Upper lobe of left lung (tissue), 6 donors: ENCODE measurements at regions not wholly inside any gene's neighbourhood (a gene's known extent, or its start where the extent isn't known, plus 50 kb on each side); places are given as distances from the start of the nearest gene placed in this dataset.

ENCODE experiments used
- ATAC-seq, 2 donors: fragments of 200-7000 bp; cut with Tn5 transposase; one replicate each; pipeline ENCODE4 v1.9.1; 2022; ENCODE audit warnings: mild to moderate bottlenecking in 2 of 2, moderate library complexity in 2 of 2; ENCODE audit not compliant: low FRiP score in 2 of 2
- DNase-seq, 2 donors: peaks; one replicate each; pipeline ENCODE4 v3.0.0-alpha.2; 2019 to 2020
- H3K27ac ChIP-seq, 4 donors: fragments of 200-600 bp; sonication (generic); one replicate each; pipeline ENCODE4 v1.5.1; 2016 to 2019
- H3K27me3 ChIP-seq, 4 donors: fragments of 200-600 bp; sonication (generic); one replicate each; pipeline ENCODE4 v1.5.1; 2017 to 2019
- H3K36me3 ChIP-seq, 4 donors: fragments of 200-600 bp; sonication (generic); one replicate each; pipeline ENCODE4 v1.5.1; 2016 to 2019
- H3K4me1 ChIP-seq, 4 donors: fragments of 200-600 bp; sonication (generic); one replicate each; pipeline ENCODE4 v1.5.1; 2018 to 2019
- H3K4me3 ChIP-seq, 4 donors: fragments of 200-600 bp; sonication (generic); one replicate each; pipeline ENCODE4 v1.5.1; 2017 to 2019; ENCODE audit warnings: mild to moderate bottlenecking in 2 of 4, moderate library complexity in 1 of 4
- H3K9me3 ChIP-seq, 4 donors: fragments of 200-600 bp; sonication (generic); one replicate each; pipeline ENCODE4 v1.5.1; 2018 to 2019
- EP300 ChIP-seq, 4 donors: sonication (generic); formaldehyde crosslinking; IDR thresholded peaks; one replicate each; pipeline ENCODE4 v1.5.1; 2017; ENCODE audit warnings: antibody characterized with exemption in 4 of 4, control low read depth in 2 of 4
- POLR2A ChIP-seq, 4 donors: fragments of 450-650 bp; IDR thresholded peaks; one replicate each; pipeline ENCODE4 v1.5.1; 2016 to 2017; ENCODE audit warnings: antibody characterized with exemption in 4 of 4, mild to moderate bottlenecking in 2 of 4
- POLR2AphosphoS5 ChIP-seq, 2 donors: sonication (generic); formaldehyde crosslinking; IDR thresholded peaks; one replicate each; pipeline ENCODE4 v1.5.1; 2017; ENCODE audit warnings: antibody characterized with exemption in 2 of 2
- WGBS, 2 donors: methylation state at CpG; one replicate each; pipeline ENCODE4 v1.1.5; 2017 to 2018; 5-methylcytosine and 5-hydroxymethylcytosine counted together
- TF ChIP-seq, protein P1 (sequence below), 6 experiments: fragments of 450-650 bp in 4 of 6; fragments of 200-600 bp in 2 of 6; sonication (generic) in 2 of 6; IDR thresholded peaks; one replicate each; pipeline ENCODE4 v1.5.1; 2016 to 2019; ENCODE audit warnings: antibody characterized with exemption in 6 of 6
- donor health status: DM: no; HTN: no; CAD: no; lungs with moderate emphysema.
- donor health status: DM: no; HTN: yes; CAD: no; lungs with severe emphysema.

DNA sequence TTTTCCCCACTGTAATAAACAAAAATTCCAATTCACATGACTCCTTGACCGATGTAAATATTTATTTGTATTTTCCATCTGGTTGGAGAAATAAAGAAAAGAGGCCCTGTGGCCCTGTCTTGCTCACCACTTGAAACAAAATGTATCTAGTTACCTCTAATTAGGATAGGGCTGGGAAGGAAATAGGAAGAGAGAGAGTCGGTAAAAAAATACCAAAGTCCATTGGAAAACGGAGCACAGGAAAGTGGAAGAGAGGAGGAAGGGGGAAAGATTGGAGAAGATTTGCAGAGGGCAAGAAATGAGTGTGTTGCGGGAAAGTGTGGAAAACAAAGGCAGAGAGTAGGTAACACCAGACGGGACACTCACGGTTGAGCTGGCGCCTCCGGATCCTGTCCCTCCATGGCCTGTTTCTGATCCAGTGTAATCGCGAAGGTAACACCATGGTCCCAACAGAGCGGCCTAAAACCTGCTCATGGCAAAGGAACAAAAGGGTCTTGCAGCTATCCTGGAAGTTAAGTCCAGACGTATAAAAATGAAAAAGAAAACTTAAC is 105.8 kb upstream of the RIPOR2 start:
- ATAC-seq (no peak), DNase-seq (no peak)
- Histone ChIP-seq H3K4me3 (peak overlapping the region in 3 of 4 donors; percentile 16 to 27 (median 16)), H3K4me1 (peaks cover 0 to 3% (median 0%) of the 10 kb centered on the region in 4 donors), H3K9me3 (no peaks in the 10 kb centered on the region), H3K27ac (peak overlapping the region in 3 of 4 donors; percentile 5 to 56 (median 28)), H3K36me3 (no peaks in the 10 kb centered on the region), H3K27me3 (no peaks in the 10 kb centered on the region)
- TF ChIP-seq POLR2A (IDR thresholded peaks at IDR 0.05) (no peak), POLR2AphosphoS5 (IDR thresholded peaks at IDR 0.05) (no peak), EP300 (IDR thresholded peaks at IDR 0.05) (no peak)
- TF ChIP-seq, protein P1, sequence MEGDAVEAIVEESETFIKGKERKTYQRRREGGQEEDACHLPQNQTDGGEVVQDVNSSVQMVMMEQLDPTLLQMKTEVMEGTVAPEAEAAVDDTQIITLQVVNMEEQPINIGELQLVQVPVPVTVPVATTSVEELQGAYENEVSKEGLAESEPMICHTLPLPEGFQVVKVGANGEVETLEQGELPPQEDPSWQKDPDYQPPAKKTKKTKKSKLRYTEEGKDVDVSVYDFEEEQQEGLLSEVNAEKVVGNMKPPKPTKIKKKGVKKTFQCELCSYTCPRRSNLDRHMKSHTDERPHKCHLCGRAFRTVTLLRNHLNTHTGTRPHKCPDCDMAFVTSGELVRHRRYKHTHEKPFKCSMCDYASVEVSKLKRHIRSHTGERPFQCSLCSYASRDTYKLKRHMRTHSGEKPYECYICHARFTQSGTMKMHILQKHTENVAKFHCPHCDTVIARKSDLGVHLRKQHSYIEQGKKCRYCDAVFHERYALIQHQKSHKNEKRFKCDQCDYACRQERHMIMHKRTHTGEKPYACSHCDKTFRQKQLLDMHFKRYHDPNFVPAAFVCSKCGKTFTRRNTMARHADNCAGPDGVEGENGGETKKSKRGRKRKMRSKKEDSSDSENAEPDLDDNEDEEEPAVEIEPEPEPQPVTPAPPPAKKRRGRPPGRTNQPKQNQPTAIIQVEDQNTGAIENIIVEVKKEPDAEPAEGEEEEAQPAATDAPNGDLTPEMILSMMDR (IDR thresholded peaks at IDR 0.05) = no peak
- 64 to 70% methylated on average over 12 of the region's 12 CpGs for WGBS, 2 donors

DNA sequence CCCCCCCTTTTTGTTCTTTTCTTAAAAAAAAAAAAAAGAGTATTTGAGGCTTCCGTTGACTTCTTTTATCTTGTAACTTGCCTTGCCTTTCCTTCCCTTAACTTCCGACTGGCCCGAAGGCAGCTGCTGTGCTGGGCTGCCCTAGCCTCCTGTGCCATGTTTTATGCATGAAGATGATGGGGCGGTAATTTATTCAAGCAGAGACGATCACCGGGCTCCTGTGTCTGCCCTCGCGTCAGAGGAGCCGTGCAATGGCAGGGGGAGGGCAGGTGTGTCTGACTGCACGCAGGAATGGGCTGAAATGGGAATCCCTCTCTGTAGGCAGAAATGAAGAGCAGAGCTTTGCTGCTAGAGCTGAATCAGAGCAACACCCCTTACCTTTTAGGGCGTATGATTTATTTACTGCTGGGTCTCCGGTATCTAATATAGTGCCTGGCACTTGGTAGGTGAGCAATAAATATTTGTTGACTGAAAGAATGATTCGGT is 106.3 kb upstream of the RIPOR2 start:
- Histone ChIP-seq H3K27ac (peak overlapping the region in 2 of 4 donors; percentile 49 to 56), H3K27me3 (no peaks in the 10 kb centered on the region), H3K36me3 (no peaks in the 10 kb centered on the region), H3K4me1 (peaks cover 0 to 3% (median 0%) of the 10 kb centered on the region in 4 donors), H3K9me3 (no peaks in the 10 kb centered on the region), H3K4me3 (peak overlapping the region in 3 of 4 donors; percentile 16 to 27 (median 16))
- ATAC-seq = no peak
- TF ChIP-seq POLR2AphosphoS5 (IDR thresholded peaks at IDR 0.05) = no peak
- TF ChIP-seq POLR2A (IDR thresholded peaks at IDR 0.05) = no peak
- TF ChIP-seq EP300 (IDR thresholded peaks at IDR 0.05) = no peak
- TF ChIP-seq, protein P1 (IDR thresholded peaks at IDR 0.05) = no peak
- DNase-seq = peak; percentile 12 to 25
- WGBS, 2 donors = 66 to 69% methylated on average over 13 of the region's 13 CpGs

DNA sequence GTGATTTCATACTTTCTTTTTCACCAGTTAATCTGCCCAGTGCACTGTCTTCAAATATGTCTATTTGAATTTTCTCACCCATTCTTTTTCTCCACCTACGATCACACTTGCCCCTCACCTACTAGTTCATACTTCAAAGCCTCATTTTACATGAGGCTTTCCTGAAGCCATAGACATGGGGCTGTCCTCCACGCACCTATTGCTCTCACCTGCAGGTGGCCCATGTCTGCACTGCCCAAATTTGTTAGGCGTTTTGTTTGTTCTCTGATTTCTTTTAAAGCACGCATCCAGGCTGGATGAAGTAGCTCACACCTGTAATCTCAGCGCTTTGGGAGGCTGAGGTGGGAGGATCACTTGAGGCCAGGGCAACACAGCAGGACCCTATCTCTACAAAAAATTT is 106.8 kb upstream of the RIPOR2 start:
- ATAC-seq (no peak), DNase-seq (no peak)
- Histone ChIP-seq H3K4me1 (peaks cover 0 to 3% (median 0%) of the 10 kb centered on the region in 4 donors), H3K27ac (peak overlapping the region in 1 of 4 donors; percentile 49), H3K36me3 (no peaks in the 10 kb centered on the region), H3K9me3 (no peaks in the 10 kb centered on the region), H3K27me3 (no peaks in the 10 kb centered on the region), H3K4me3 (no peak overlapping the region)
- WGBS, 2 donors = 78 to 87% methylated on average over 4 to 5 of the region's 5 CpGs
- no peak for TF ChIP-seq POLR2AphosphoS5 (IDR thresholded peaks at IDR 0.05)
- TF ChIP-seq, protein P1 (IDR thresholded peaks at IDR 0.05) = no peak
- TF ChIP-seq POLR2A (IDR thresholded peaks at IDR 0.05) = no peak
- TF ChIP-seq EP300 (IDR thresholded peaks at IDR 0.05) = no peak

DNA sequence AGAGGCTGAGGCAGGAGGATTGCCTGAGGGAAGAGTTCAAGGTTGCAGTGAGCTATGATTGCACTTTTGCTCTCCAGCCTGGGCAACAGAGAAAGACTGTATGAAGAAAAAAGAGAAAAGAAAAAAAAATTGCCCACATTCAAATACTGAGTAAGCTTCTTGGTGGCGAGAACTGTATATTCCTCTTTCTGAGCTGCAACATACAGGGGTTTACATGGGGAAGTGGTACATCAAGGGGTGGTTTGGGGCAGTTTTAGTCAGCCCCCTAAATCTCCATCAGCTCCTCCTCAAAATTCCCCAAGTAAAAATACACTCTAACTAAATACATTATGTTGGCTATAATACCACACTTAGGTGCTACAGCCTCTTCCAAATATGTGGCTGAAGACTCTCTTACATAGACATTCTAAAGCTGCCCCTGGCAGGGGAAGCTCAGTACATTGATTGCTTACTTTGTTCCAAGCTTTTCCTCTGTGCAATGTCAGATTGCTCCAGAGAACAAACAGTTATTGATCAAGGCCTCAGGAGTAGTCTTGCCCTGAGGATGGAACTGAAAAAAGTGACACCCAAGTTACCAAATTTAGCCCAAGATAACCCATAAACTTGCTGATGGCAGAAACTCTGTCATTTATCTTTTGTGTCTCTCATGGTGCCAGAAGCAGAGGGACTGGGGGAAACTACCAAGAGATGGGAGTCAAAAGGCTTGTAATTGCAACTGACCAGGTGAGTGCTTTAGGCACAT is 107.4 kb upstream of the RIPOR2 start:
- no peak for ATAC-seq
- WGBS, 2 donors = 79 to 96% methylated on average over 1 of the region's 1 CpG
- TF ChIP-seq POLR2A (IDR thresholded peaks at IDR 0.05) (no peak), EP300 (IDR thresholded peaks at IDR 0.05) (no peak), POLR2AphosphoS5 (IDR thresholded peaks at IDR 0.05) (no peak)
- TF ChIP-seq, protein P1 (IDR thresholded peaks at IDR 0.05) = no peak

More for the DNA sequence above, 107.4 kb upstream of the RIPOR2 start:
- DNase-seq = no peak
- H3K27me3 ChIP-seq = no peaks in the 10 kb centered on the region
- no peak overlapping the region for H3K4me3 ChIP-seq
- H3K4me1 ChIP-seq = peaks cover 0 to 3% (median 0%) of the 10 kb centered on the region in 4 donors
- no peaks in the 10 kb centered on the region for H3K36me3 ChIP-seq
- no peaks in the 10 kb centered on the region for H3K9me3 ChIP-seq
- no peak overlapping the region for H3K27ac ChIP-seq
